HG03354 (cell line): ENCODE measurements at regions not wholly inside any gene's neighbourhood (a gene's known extent, or its start where the extent isn't known, plus 50 kb on each side); places are given as distances from the start of the nearest gene placed in this dataset.
"Not testable (repeated sequence)": the region's sequence is repeated elsewhere in the genome, so short reads cannot be mapped to it uniquely, and the experiment has no call there.

Experiments
- ATAC-seq: cut with Tn5 transposase; IDR thresholded peaks from one replicate; pipeline ENCODE4 v1.9.1; 2021; ENCODE audit warnings: mild to moderate bottlenecking; ENCODE audit not compliant: unreplicated experiment, poor library complexity, severe bottlenecking

DNA sequence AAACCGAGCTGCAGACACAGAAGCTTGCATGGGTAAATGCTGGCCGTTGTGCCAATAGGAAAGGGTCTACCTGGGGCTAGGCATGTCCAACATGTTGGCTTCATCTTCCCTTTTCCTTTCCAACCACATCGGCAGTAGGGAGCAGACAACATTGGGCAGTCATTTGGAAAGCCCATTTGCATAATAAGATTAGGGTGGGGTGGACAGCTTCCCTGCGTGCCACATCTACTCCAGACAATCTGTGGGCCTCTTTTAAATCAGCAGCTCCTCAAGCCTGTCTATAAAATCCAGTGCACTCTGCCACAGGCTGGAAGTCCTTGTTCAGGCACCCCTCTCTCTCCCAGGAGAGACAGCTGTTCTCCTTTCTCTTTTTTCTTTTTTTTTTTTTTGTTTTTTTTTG, 203.6 kb upstream of the KYNU start:
- no peak for ATAC-seq

DNA sequence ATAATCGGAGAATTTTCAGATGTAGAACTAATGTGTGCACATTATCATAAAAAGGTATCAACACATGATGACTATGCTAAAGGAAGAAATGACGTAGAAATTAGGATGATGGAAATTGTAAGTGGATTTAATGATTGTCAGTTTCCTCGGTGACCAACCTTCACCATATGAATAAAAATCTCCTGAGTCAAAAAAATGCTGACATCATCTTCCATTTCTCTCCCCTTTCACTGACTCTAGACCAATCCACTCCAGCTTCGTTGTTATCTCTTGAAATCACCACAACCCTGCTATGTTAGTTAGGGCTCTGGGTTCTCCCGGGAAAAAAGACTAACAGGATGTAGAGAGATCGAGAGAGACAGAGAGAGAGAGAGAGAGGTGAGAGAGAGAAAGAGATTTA, 204.8 kb upstream of the KYNU start:
- ATAC-seq: no peak

- no peak for ATAC-seq
Observed at GRCh38 chr2:142670362-142670761, 207.1 kb upstream of the KYNU start.

GRCh38 chr2:142668420-142668819, 209.0 kb upstream of the KYNU start:
- no peak for ATAC-seq

DNA sequence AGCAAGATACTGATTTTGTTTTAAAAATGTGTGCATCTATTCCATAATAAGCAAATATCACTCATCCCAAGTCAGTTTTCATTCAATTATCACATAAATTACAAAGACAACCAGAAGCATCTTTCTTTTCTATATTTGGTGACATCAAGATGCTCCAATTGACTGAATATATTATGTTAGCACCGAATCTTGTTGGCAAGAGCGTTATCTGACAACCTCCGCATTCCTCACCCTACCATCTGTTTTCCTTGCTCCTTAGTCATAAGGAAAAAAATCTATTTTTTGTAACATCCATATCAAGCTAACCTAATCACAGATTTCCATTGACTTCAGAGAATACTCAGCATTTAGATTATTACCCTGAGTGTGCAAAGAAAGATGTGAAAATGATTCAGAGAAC, 212.2 kb upstream of the KYNU start:
- ATAC-seq: no peak

GRCh38 chr2:142650601-142651000, 226.9 kb upstream of the KYNU start:
- no peak for ATAC-seq

GRCh38 chr2:142649581-142649980, 227.9 kb upstream of the KYNU start:
- no peak for ATAC-seq

- ATAC-seq: no peak
Observed at GRCh38 chr2:142642650-142643049, 234.8 kb upstream of the KYNU start.

GRCh38 chr2:142629193-142629592, 248.3 kb upstream of the KYNU start:
- ATAC-seq: no peak

DNA sequence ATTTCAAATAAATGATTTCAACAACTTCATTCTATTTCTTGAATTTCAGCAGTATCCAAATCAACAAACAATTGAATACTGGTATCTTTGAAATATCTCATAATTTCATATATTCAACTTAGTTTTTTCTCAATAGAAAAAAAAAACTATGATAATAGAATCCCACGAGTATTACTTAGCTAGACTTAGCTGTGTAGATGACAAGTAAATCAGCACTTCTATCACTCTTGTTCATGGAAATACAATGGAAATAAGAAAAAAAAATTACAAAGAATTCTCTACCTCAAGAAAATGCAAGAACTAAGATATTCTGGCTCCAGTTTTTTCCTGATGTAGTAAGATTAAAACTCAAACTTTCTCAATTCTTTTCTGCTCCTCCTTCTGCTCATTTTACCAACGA, 256.2 kb upstream of the KYNU start:
- no peak for ATAC-seq

GRCh38 chr2:142617461-142617860, 260.0 kb upstream of the KYNU start:
- ATAC-seq: no peak

DNA sequence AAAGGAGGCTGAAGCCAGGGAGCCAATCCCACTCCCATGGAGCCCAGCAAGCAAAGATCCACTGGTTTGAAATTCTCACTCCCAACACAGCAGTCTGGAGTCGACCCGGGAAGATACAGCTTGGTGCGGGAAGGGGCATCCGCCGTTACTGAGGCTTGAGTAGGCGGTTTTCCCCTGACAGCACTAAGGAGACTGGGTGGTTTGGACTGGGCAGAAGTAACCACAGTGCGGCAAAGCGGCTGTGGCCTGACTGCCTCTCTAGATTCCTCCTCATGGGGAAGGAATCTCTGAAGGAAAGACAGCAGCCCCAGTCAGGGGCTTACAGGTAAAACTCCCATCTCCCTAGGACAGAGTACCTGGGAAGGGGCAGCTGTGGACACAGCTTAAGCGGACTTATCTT, 261.6 kb upstream of the KYNU start:
- no peak for ATAC-seq

DNA sequence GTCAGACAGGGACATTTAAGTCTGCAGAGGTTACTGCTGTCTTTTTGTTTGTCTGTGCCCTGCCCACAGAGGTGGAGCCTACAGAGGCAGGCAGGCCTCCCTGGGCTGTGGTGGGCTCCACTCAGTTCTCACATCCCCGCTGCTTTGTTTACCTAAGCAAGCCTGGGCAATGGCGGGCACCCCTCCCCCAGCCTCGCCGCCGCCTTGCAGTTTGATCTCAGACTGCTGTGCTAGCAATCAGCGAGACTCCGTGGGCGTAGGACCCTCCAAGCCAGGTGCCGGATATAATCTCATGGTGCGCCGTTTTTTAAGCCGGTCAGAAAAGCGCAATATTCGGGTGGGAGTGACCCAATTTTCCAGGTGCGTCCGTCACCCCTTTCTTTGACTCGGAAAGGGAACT, 264.3 kb upstream of the KYNU start:
- ATAC-seq: not testable (repeated sequence)

- ATAC-seq: no peak
Observed at GRCh38 chr2:142605421-142605820, 272.0 kb upstream of the KYNU start.

- ATAC-seq: no peak
Observed at GRCh38 chr2:142603759-142604158, 273.7 kb upstream of the KYNU start.

GRCh38 chr2:142602418-142602989, 275.0 kb upstream of the KYNU start:
- ATAC-seq: peak; percentile 52

- ATAC-seq: no peak
Observed at GRCh38 chr2:142601794-142602193, 275.7 kb upstream of the KYNU start.

- ATAC-seq: no peak
Observed at GRCh38 chr2:142599504-142599903, 278.0 kb upstream of the KYNU start.

- no peak for ATAC-seq
Observed at GRCh38 chr2:142598846-142599245, 278.6 kb upstream of the KYNU start.

DNA sequence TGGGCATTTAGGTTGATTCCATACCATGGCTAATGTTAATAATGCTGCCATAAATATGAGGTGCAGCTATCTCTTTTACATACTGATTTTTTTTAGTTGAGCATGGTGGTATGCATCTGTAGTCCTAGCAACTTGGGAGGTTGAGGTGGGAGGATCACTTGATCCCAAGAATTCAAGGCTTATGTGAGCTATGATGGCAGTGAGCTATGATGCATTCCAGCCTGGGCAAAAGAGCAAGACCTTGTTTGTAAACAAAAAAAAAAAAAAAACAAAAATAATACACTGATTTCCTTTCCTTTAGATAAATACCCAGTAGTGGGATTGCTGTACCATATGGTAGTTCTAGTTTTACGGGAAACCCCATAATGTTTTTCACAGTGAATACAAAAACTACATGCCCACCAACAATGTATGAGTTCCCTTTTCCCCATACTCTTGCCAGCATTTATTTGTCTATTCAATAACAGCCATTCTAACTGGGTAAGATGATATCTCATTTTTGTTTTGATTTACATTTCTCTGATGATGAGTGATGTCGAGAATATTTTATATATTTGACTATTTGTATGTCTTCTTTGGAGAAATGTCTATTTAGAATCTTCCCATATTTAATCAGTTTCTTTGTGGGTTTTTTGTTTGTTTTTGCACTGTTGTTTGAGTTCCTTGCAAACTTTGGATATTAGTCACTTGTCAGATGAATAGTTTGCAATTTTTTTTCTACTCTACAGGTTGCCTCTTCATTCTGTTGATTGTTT, 281.0 kb upstream of the KYNU start:
- no peak for ATAC-seq

GRCh38 chr2:142594935-142595334, 282.5 kb upstream of the KYNU start:
- no peak for ATAC-seq

DNA sequence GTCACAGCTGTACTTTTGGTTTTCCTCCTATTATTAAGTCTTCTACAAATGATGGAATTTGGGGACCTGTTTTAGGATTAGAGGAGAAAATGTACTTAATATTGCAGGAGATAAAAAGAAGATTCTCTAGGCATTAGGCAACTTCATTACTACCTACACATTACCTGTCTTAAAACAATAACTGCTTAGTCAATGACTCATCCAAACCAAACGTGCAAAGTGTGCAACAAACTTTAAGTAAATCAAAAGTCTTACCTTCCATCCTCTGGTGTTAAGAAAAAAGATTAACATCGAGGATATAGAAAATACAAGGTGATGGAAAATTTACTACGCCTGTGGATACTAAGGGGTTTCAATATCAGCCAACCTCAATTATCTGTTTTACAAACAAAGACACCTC, 285.3 kb upstream of the KYNU start:
- ATAC-seq: no peak
